ENCODE measurements at regions not wholly inside any gene's neighbourhood (a gene's known extent, or its start where the extent isn't known, plus 50 kb on each side); places are given as distances from the start of the nearest gene placed in this dataset.

- no peak overlapping the region for H3K27ac ChIP-seq (ENCODE audit: insufficient read depth, low read depth, low read length)
- H3K36me3 ChIP-seq (ENCODE audit: control insufficient read depth in 2 of 2, extremely low read depth in 1 of 2, insufficient read depth in 2 of 2, low read length in 2 of 2), result no peaks in the 10 kb centered on the region
- H3K4me1 ChIP-seq (ENCODE audit: control insufficient read depth, extremely low read depth, insufficient read depth, low read length), result no peaks in the 10 kb centered on the region
- no peak for TF ChIP-seq GATA2 (IDR thresholded peaks at IDR 0.05; ENCODE audit: insufficient read depth, insufficient read length, low read depth, low read length)
- no peak for TF ChIP-seq CTCF (IDR thresholded peaks at IDR 0.05; ENCODE audit: extremely low read depth in 1 of 2, insufficient read depth in 1 of 2, low read depth in 1 of 2, low read length in 2 of 2)
- intact Hi-C loops (cut with micrococcal nuclease), result no loop called here
- dilution Hi-C loops (cut with MboI; ENCODE audit: extremely low pct_ligation_motif_present, low sequenced_read_pairs), result no loop called here
- H3K9me1 ChIP-seq (replicated peaks; ENCODE audit: control insufficient read depth, extremely low read depth, insufficient read depth, low read length), result no peaks in the 10 kb centered on the region
- H3K4me3 ChIP-seq (replicated peaks in 1 of 3; ENCODE audit: insufficient read depth in 1 of 3, low read depth in 1 of 3, low read length in 3 of 3), result no peak overlapping the region
- H2AFZ ChIP-seq (ENCODE audit: low read depth, low read length), result no peak overlapping the region
- no peak overlapping the region for H3K4me2 ChIP-seq (ENCODE audit: insufficient read depth, low read length)
- H3K79me2 ChIP-seq (ENCODE audit: control insufficient read depth, insufficient read depth, low read length), result no peaks in the 10 kb centered on the region
- no peaks in the 10 kb centered on the region for H3K9me3 ChIP-seq (replicated peaks; ENCODE audit: control insufficient read depth, insufficient read depth, low read length)
- CTCF ChIA-PET, result no interaction called here
- H4K20me1 ChIP-seq (replicated peaks; ENCODE audit: control insufficient read depth, extremely low read depth, insufficient read depth, low read length), result no peaks in the 10 kb centered on the region
- H3K9ac ChIP-seq (replicated peaks; ENCODE audit: extremely low read depth, insufficient read depth, low read length), result no peak overlapping the region
- no TSS peak for BruUV-seq (replicated peaks)
- FAIRE-seq (no peak), DNase-seq (ENCODE audit: low read depth, low spot score) (no peak)
- H3K27me3 ChIP-seq (ENCODE audit: control insufficient read depth in 2 of 2, insufficient read depth in 2 of 2, low read length in 2 of 2), result no peaks in the 10 kb centered on the region
- POLR2A ChIA-PET, result no interaction called here
Measured at GRCh38 chr14:101506211-101506925, 54.9 kb upstream of the DIO3 start.

GRCh38 chr14:101506926-101507835 lies 54.1 kb upstream of the DIO3 start:
- H3K9me1 ChIP-seq (replicated peaks; ENCODE audit: control insufficient read depth, extremely low read depth, insufficient read depth, low read length), result no peaks in the 10 kb centered on the region
- H3K4me3 ChIP-seq (replicated peaks in 1 of 3; ENCODE audit: insufficient read depth in 1 of 3, low read depth in 1 of 3, low read length in 3 of 3), result no peak overlapping the region
- H3K9me3 ChIP-seq (replicated peaks; ENCODE audit: control insufficient read depth, insufficient read depth, low read length), result no peaks in the 10 kb centered on the region
- TF ChIP-seq MAX (IDR thresholded peaks at IDR 0.05; ENCODE audit: insufficient read depth, insufficient read length) (no peak), JUN (IDR thresholded peaks at IDR 0.05; ENCODE audit: borderline replicate concordance, insufficient read depth, insufficient read length, low read depth) (no peak), GATA2 (IDR thresholded peaks at IDR 0.05; ENCODE audit: insufficient read depth, insufficient read length, low read depth, low read length) (no peak), POLR2A (IDR thresholded peaks at IDR 0.05; ENCODE audit: low read depth, low read length) (no peak), MYC (IDR thresholded peaks at IDR 0.05; ENCODE audit: low read depth, low read length) (no peak), FOS (IDR thresholded peaks at IDR 0.05; ENCODE audit: borderline replicate concordance, insufficient read depth, low read length) (no peak), POLR2AphosphoS5 (IDR thresholded peaks at IDR 0.05; ENCODE audit: insufficient read depth, low read depth, low read length) (no peak), EZH2 (IDR thresholded peaks at IDR 0.05; ENCODE audit: borderline replicate concordance, low read depth, low read length, severe bottlenecking) (no peak), CTCF (IDR thresholded peaks at IDR 0.05; ENCODE audit: extremely low read depth in 1 of 2, insufficient read depth in 1 of 2, low read depth in 1 of 2, low read length in 2 of 2) (no peak)
- H4K20me1 ChIP-seq (replicated peaks; ENCODE audit: control insufficient read depth, extremely low read depth, insufficient read depth, low read length), result no peaks in the 10 kb centered on the region
- H3K79me2 ChIP-seq (ENCODE audit: control insufficient read depth, insufficient read depth, low read length), result no peaks in the 10 kb centered on the region
- no TSS peak for BruUV-seq (replicated peaks)
- no peaks in the 10 kb centered on the region for H3K4me1 ChIP-seq (ENCODE audit: control insufficient read depth, extremely low read depth, insufficient read depth, low read length)
- no peak for FAIRE-seq
- POLR2A ChIA-PET, result no interaction called here
- H2AFZ ChIP-seq (ENCODE audit: low read depth, low read length), result no peak overlapping the region
- DNase-seq (ENCODE audit: low read depth, low spot score), result no peak
- intact Hi-C loops (cut with micrococcal nuclease), result no loop called here
- H3K27ac ChIP-seq (ENCODE audit: insufficient read depth, low read depth, low read length), result no peak overlapping the region
- H3K36me3 ChIP-seq (ENCODE audit: control insufficient read depth in 2 of 2, extremely low read depth in 1 of 2, insufficient read depth in 2 of 2, low read length in 2 of 2), result no peaks in the 10 kb centered on the region
- no peaks in the 10 kb centered on the region for H3K27me3 ChIP-seq (ENCODE audit: control insufficient read depth in 2 of 2, insufficient read depth in 2 of 2, low read length in 2 of 2)
- H3K9ac ChIP-seq (replicated peaks; ENCODE audit: extremely low read depth, insufficient read depth, low read length), result no peak overlapping the region
- dilution Hi-C loops (cut with MboI; ENCODE audit: extremely low pct_ligation_motif_present, low sequenced_read_pairs), result no loop called here
- H3K4me2 ChIP-seq (ENCODE audit: insufficient read depth, low read length), result no peak overlapping the region
- CTCF ChIA-PET, result no interaction called here

Measured in endothelial cell of umbilical vein (primary cell).